NCI-H345 treated with DMSO at 0.1 percent for 48 hours (cell line): ENCODE measurements at regions not wholly inside any gene's neighbourhood (a gene's known extent, or its start where the extent isn't known, plus 50 kb on each side); places are given as distances from the start of the nearest gene placed in this dataset.
"Not testable (repeated sequence)": the region's sequence is repeated elsewhere in the genome, so short reads cannot be mapped to it uniquely, and the experiment has no call there.

Source experiments
- DNase-seq: peaks from one replicate; lab custom pipeline; 2025; ENCODE audit not compliant: unreplicated experiment; lab: John Stamatoyannopoulos, UW

DNA sequence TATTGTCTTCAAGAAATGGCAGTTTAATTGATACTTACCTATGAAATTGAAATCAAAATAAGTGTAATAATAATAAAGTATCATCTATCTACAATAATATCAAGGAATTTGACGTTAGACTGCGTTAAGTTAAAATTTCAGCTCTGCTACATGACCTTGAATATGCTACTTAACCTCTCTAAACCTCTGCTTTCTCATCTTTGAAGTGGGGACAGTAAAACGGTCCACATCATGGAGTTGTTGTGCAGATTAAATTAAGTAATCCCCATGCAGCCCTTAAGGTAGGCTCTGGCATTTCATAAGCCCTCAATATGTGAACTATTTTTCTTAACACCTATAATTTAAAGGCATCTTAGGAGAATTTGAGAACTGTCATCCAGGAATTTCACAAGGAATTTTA is 252.4 kb upstream of the PHF14 start:
- DNase-seq: no peak

DNA sequence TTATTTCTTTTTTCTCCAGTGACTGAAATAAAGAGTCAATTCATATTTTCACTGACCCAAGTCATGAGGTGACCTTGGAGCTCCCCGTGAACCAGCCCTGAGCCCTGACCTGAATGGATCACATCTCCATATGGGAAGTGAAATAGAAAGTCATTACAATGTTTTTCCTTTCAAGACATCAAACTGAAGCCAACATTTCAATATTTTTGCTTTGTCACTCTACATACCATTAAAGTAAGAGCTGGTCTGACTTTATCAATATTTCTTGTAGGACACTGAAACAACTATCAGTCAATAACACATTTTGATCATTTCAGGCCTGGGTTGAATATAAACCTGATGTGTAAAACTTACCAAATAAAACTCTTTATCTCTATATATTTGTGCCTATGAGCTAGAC is 249.8 kb upstream of the PHF14 start:
- no peak for DNase-seq

GRCh38 chr7:10724449-10724848 is 249.2 kb upstream of the PHF14 start:
- DNase-seq: no peak

DNA sequence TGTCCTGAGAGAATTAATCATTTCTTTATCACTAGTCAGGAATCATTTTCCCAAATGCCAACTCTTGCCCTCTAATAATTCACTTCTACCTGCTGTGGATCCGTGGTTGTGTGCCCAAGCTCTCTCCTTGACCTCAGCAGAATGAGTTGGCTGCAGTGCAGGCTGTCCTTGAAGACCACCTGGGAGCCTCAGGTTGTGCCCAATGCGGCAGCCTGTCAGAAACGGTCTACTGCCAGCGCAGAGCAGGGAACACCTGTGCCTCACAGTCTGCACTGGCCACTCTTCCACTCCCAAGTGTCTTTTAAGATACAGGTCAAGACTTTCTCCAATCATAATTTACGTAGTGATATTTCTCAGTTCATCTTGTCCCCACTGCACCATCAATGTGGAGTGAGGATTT is 246.0 kb upstream of the PHF14 start:
- no peak for DNase-seq

DNA sequence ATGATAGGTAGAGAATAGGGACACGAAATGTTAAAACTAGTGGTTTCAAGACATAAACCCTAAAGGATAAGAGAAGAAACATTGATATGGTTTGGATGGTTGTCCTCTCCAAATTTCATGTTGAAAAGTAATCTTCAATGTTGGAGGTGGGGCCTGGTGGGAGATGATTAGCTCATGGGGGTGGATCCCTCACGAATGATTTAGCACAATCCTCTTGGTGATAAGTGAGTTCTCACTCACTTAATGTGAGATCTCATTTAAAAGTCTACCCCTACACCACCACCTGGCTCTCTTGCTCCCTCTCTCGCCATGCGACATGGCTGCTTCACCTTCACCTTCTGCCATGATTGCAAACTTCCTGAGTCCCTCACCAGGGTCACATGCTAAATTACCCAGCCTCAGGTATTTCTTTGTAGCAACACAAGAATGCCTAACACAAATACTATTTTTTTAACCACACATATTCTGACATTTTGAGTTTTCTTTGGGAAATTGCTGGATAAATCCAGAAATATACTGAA is 242.4 kb upstream of the PHF14 start:
- DNase-seq: no peak

DNA sequence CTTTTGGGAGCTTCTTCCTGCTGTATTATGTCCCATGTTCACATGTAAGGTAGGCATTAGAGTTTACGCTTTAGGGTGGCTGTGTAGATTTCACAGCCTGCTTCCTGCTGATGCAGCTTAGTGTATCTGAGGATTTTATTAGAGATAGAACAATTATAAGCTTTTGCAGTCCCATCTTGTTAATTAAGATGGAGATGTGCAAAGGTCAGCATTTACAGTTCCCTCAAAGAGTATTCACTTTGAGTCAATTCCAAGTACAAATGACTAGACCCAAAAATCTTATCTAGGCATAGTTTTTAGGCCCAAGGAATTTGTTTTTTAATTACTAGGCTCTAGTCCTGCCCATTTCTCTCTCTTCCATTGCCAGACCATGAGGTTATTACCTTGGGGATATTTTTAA is 239.9 kb upstream of the PHF14 start:
- DNase-seq: no peak

GRCh38 chr7:10734595-10734994 is 239.1 kb upstream of the PHF14 start:
- no peak for DNase-seq

DNA sequence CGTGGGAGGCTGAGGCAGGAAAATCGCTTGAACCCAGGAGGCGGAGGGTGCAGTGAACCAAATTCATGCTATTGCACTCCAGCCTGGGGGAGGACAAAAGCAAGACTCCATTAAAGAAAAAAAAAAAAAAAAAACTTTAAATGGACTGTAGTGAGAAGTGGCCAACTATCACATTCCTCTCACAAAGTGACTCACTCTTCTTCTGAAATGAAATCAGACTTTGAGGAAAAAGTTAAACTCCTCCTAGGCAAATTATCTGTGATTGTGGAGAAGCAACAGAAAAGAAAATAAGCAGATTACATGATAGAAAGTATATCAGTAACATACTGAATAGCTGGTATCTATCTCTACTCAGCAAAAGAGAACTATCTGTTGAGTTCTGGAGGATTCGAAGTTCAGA is 234.3 kb upstream of the PHF14 start:
- no peak for DNase-seq

GRCh38 chr7:10740805-10741204 is 232.9 kb upstream of the PHF14 start:
- DNase-seq: no peak

DNA sequence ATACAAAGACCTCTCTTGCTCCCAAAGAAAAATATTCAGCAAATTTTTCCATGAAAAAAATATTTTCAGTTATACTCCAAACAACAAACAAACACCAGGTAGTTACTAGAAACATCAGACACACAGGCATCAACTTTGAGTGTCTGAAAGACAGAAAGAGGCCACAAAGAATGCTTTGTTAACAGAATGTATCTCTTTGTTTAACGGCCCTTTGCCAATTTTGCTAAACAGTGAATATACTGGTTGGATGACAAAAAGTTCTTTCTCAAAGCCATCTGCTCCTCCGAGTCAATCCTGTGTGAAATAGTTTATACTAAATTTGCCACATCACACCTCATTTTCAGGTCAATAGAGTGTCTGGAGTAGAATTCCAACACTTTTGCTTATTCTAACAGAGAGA is 216.7 kb upstream of the PHF14 start:
- no peak for DNase-seq

DNA sequence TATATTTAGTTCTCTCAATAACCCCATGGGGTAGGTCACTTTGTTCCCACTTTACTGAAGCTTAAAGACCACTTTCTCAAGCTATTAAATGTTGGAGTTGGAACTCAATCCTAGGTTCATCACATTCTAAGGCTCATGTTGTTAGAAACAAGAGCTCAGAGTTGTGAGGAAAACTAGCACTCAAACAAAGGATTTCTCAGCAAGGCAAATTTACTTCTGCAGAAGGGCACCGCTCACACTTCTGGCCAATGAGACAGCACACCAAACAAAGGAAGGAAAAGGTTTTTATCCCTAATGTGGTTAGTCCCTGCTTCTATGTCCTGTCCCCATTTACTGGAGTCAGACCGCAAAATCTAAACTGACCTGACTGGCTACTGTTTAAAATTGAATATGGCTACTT is 214.6 kb upstream of the PHF14 start:
- no peak for DNase-seq

- DNase-seq: no peak
These were observed 205.9 kb upstream of the PHF14 start for GRCh38 chr7:10767771-10768170.

DNA sequence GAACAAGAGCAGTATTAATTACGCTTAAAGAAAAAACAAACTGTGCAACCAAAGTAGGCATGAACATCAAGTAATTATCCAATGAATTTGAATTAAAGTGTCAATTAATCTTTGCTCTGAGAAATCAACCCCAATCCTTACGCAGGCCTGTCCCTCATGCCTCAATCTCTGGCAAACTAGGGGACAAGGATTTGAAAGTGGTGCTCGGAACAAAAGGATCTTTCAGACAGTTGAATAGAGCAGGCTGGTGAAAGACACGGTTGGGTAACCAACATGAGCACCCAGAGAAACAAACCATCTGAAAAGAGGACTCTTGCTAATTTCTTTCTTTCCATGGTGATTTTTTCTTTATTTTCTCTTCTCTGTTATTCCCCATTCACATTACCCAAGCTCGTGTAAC is 203.5 kb upstream of the PHF14 start:
- DNase-seq: no peak

DNA sequence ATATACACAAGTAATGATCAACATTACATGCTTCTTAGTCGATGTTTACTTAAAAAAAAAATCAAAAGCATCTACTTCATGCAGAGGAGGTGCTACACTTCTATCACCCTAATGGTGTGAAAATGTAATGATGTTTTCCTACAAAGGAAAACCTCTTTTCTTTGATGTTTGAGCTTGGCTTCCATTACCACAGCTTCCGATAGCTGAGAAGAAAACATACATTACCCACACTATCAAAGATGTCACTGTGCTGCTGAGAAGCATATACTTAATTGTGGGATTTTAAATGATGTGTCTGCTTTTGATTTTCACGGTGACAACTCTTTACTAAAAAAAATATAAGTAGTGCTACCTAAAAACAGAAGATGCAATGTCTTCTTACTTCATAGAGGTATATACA is 200.2 kb upstream of the PHF14 start:
- no peak for DNase-seq

DNA sequence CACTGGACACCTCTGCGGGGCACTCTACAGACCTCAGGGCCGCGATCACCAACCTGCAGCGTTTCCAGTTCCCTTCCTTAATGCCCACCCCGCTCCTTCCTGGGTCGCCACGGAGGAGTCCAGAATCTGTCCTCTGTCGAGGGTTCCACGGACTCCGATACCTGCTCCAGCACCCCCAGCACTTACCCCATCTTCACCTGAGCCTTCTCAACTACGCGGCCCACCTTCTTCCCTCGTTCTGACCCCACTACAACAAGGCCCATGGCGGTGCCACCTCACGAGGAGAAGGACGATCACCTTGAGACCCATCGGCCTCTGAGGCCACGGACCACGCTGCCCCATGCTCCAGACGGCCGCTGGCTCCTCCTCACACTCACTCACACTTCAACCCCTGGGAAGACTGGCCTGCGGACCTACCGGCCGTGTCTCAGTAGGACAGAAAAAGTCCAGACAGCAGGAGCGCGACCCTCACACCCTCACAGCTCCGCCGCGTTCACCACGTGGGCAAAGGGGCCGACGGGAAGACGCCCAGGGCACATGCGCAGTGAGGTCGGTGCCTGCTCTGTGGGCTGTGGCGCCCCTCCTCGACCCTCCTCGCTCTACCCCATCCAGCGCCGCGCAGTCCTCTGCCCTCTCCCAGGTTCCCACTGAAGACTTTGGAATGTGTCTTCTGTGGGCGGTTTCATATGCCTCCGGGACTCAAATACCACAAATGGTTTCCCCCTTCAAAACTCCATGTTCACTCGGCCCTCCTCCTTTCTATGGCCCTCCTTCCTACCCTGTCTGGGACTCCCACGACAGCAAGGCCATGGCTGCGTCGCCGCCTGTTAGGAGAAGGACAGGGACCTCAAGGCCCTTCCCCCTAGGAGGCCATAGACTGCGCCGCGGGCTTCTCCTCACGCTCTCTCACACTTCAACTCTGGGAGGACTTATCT is 193.9 kb upstream of the PHF14 start:
- DNase-seq: no peak

DNA sequence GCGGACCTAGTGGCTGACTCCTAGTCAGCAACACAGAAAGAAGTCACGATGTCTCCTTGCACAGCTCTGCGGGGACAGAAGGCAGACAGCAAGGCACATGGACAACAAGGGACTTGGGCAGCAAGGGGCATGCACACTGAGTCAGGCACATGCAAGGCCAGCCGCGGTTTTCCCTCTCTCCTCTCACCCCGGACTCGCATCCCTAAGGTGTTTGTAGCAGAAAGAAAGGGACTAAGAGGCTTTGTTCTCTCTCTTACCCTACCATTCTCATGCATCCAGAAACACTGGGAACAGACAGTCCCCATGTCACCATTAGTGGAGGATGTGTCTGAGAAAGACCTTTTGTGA is 193.3 kb upstream of the PHF14 start:
- DNase-seq: no peak

DNA sequence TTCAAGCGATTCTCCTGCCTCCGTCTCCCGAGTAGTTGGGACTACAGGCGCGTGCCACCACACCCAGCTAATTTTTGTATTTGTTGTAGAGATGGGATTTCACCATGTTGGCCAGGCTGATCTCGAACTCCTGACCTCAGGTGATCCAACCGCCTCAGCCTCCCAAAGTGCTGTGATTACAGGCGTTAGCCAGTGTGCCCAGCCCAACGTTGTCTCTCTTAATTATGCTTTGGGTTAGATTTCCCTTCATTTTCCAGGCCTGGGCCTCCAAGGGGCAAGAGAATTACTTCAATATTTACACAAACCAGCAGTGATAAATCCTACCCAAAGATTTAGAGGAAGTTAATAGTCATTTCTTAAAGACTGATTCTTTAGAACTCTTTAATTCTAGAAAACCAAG is 186.7 kb upstream of the PHF14 start:
- not testable (repeated sequence) for DNase-seq

GRCh38 chr7:10789170-10789569 is 184.5 kb upstream of the PHF14 start:
- no peak for DNase-seq

- DNase-seq: no peak
These were observed 182.8 kb upstream of the PHF14 start for GRCh38 chr7:10790910-10791309.

GRCh38 chr7:10793995-10794775 is 179.5 kb upstream of the PHF14 start:
- DNase-seq: no peak

GRCh38 chr7:10797157-10797556 is 176.5 kb upstream of the PHF14 start:
- DNase-seq: no peak

- no peak for DNase-seq
These were observed 175.6 kb upstream of the PHF14 start for GRCh38 chr7:10798044-10798443.
